ENCODE measurements at regions not wholly inside any gene's neighbourhood (a gene's known extent, or its start where the extent isn't known, plus 50 kb on each side); places are given as distances from the start of the nearest gene placed in this dataset.

GRCh38 chr2:151042964-151043363 is 218.7 kb downstream of the RBM43 start:
- intact Hi-C loops (cut with DNase I; ENCODE audit: low total_unique reads), result no loop called here
- 82% methylated on average over 2 of the region's 2 CpGs for WGBS, 2 donors
- no peak for DNase-seq (ENCODE audit: low spot score in 2 of 2)
- TF ChIP-seq POLR2A (IDR thresholded peaks at IDR 0.05) (no peak), CTCF (IDR thresholded peaks at IDR 0.05) (no peak)
- no peak overlapping the region for H3K4me3 ChIP-seq (ENCODE audit: low read depth, poor library complexity, severe bottlenecking)

- intact Hi-C loops (cut with DNase I; ENCODE audit: low total_unique reads), result no loop called here
- TF ChIP-seq CTCF (IDR thresholded peaks at IDR 0.05), result no peak
- TF ChIP-seq POLR2A (IDR thresholded peaks at IDR 0.05), result no peak
- 37 to 46% methylated on average over 3 of the region's 3 CpGs for WGBS, 2 donors
Measured at GRCh38 chr2:151040039-151040438, 221.6 kb downstream of the RBM43 start.

GRCh38 chr2:151038516-151038915 is 223.1 kb downstream of the RBM43 start:
- no peak for DNase-seq (ENCODE audit: low spot score in 2 of 2)
- no peak overlapping the region for H3K4me3 ChIP-seq (ENCODE audit: low read depth, poor library complexity, severe bottlenecking)
- 86 to 90% methylated on average over 6 of the region's 6 CpGs for WGBS, 2 donors
- TF ChIP-seq POLR2A (IDR thresholded peaks at IDR 0.05), result no peak
- no peak for TF ChIP-seq CTCF (IDR thresholded peaks at IDR 0.05)
- intact Hi-C loops (cut with DNase I; ENCODE audit: low total_unique reads), result no loop called here

More at GRCh38 chr2:151040039-151040438, 221.6 kb downstream of the RBM43 start:
- H3K4me3 ChIP-seq (ENCODE audit: low read depth, poor library complexity, severe bottlenecking), result no peak overlapping the region
- DNase-seq (ENCODE audit: low spot score in 2 of 2), result no peak

- no peak overlapping the region for H3K4me3 ChIP-seq (ENCODE audit: low read depth, poor library complexity, severe bottlenecking)
- intact Hi-C loops (cut with DNase I; ENCODE audit: low total_unique reads), result no loop called here
- no peak for DNase-seq (ENCODE audit: low spot score in 2 of 2)
- TF ChIP-seq POLR2A (IDR thresholded peaks at IDR 0.05) (no peak), CTCF (IDR thresholded peaks at IDR 0.05) (no peak)
- 72 to 79% methylated on average over 4 of the region's 4 CpGs for WGBS, 2 donors
Measured at GRCh38 chr2:151037434-151037833, 224.2 kb downstream of the RBM43 start.

- no peak for TF ChIP-seq CTCF (IDR thresholded peaks at IDR 0.05)
- no peak for TF ChIP-seq POLR2A (IDR thresholded peaks at IDR 0.05)
- WGBS, 2 donors, result 27 to 30% methylated on average over 4 of the region's 4 CpGs
- DNase-seq (ENCODE audit: low spot score in 2 of 2), result no peak
- intact Hi-C loops (cut with DNase I; ENCODE audit: low total_unique reads), result no loop called here
- H3K4me3 ChIP-seq (ENCODE audit: low read depth, poor library complexity, severe bottlenecking), result no peak overlapping the region
Measured at GRCh38 chr2:151033271-151034248, 228.1 kb downstream of the RBM43 start.
